GM12864 (cell line): ENCODE measurements at regions not wholly inside any gene's neighbourhood (a gene's known extent, or its start where the extent isn't known, plus 50 kb on each side); places are given as distances from the start of the nearest gene placed in this dataset.

Source experiments
- DNase-seq: peaks from one replicate; pipeline ENCODE4 v3.0.0-alpha.2; 2011; ENCODE audit warnings: low read depth
- H3K4me3 ChIP-seq: 2 replicates; pipeline ENCODE4 v1.5.1; 2011; ENCODE audit warnings: mild to moderate bottlenecking, low read depth, low read length, control low read depth
- CTCF ChIP-seq: IDR thresholded peaks from 2 replicates; pipeline ENCODE4 v1.5.1; 2011; ENCODE audit warnings: low read depth, mild to moderate bottlenecking, moderate library complexity, low read length, control low read depth, inconsistent platforms; ENCODE audit errors: missing control alignments

- TF ChIP-seq CTCF, result no peak
- DNase-seq, result no peak
These were observed 169.2 kb upstream of the SPATS2L start for GRCh38 chr2:200137271-200137670.

GRCh38 chr2:200137691-200138090 is 168.8 kb upstream of the SPATS2L start:
- H3K4me3 ChIP-seq, result no peak overlapping the region
- TF ChIP-seq CTCF, result no peak
- no peak for DNase-seq

More at GRCh38 chr2:200137271-200137670, 169.2 kb upstream of the SPATS2L start:
- H3K4me3 ChIP-seq, result no peak overlapping the region

GRCh38 chr2:200138391-200139124 is 167.9 kb upstream of the SPATS2L start:
- no peak overlapping the region for H3K4me3 ChIP-seq
- no peak for TF ChIP-seq CTCF
- no peak for DNase-seq

- H3K4me3 ChIP-seq, result no peak overlapping the region
- no peak for TF ChIP-seq CTCF
- DNase-seq, result no peak
These were observed 161.9 kb upstream of the SPATS2L start for GRCh38 chr2:200144571-200144970.

- no peak overlapping the region for H3K4me3 ChIP-seq
- no peak for TF ChIP-seq CTCF
- no peak for DNase-seq
These were observed 160.0 kb upstream of the SPATS2L start for GRCh38 chr2:200146501-200146900.

GRCh38 chr2:200147371-200147770 is 159.1 kb upstream of the SPATS2L start:
- no peak for DNase-seq
- no peak overlapping the region for H3K4me3 ChIP-seq
- TF ChIP-seq CTCF, result no peak

- TF ChIP-seq CTCF, result no peak
- H3K4me3 ChIP-seq, result no peak overlapping the region
- DNase-seq, result no peak
These were observed 158.1 kb upstream of the SPATS2L start for GRCh38 chr2:200148366-200148765.
